ENCODE measurements at regions not wholly inside any gene's neighbourhood (a gene's known extent, or its start where the extent isn't known, plus 50 kb on each side); places are given as distances from the start of the nearest gene placed in this dataset.
A peak's percentile ranks its signal among the peaks of the same experiment; 100 is the strongest.

DNA sequence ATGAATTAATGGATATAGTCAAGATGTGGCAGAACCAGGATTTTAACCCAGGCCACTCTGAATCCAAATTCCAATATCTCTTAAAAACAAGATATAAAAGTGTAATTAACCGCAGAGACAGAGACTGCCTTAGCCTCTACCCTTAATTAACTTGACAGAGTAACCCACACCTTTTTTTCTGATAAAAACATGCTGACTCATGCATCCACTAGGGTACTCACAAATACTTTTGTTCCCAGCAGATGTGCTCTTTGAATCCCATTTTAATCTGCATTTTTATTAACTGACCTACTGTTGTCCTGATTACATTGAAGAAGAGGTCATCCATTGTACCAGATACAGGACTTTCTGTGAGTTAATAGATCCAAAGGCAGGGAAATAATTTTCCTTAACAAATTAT lies 278.3 kb downstream of the CHL1 start:
- no peak overlapping the region for H3K4me3 ChIP-seq
- DNase-seq (ENCODE audit: low read depth in 1 of 2, low spot score in 1 of 2) (no peak), FAIRE-seq (no peak), ATAC-seq (no peak)
- H3K4me1 ChIP-seq: no peaks in the 10 kb centered on the region
- H3K4me2 ChIP-seq: no peak overlapping the region
- H3K9me3 ChIP-seq: no peaks in the 10 kb centered on the region
- CTCF ChIA-PET: no interaction called here
- no peak overlapping the region for H3K27ac ChIP-seq
- TF ChIP-seq MAFK (IDR thresholded peaks at IDR 0.05; ENCODE audit: partially characterized antibody): peak; percentile 51
- TF ChIP-seq CHD2 (IDR thresholded peaks at IDR 0.05; ENCODE audit: low read length, partially characterized antibody): no peak
- POLR2A ChIA-PET: no interaction called here
- WGBS (ENCODE audit: missing lambda C conversion rate): 4% methylated on average over 1 of the region's 1 CpG

DNA sequence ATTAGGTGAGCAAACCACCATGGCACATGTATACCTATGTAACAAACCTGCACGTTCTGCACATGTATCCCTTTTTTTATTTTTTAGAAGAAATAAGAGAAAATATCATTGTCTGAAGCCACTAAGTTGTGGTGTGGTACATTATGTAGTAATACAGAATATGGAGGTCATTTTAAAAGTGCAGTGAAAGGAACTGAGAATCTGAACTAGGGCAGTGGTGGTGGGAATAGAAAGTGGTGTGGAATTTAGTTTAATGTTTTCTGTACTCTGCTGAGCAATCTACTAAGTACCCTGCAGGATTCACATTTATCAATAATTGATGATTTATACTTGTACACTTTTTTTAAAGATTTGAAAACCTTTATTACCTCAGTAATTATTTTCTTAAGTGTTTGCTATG lies 283.5 kb downstream of the CHL1 start:
- H3K27ac ChIP-seq: no peak overlapping the region
- H3K4me2 ChIP-seq: no peak overlapping the region
- WGBS (ENCODE audit: missing lambda C conversion rate): 3% methylated on average over 1 of the region's 1 CpG
- CTCF ChIA-PET: no interaction called here
- no peaks in the 10 kb centered on the region for H3K9me3 ChIP-seq
- ATAC-seq (no peak), FAIRE-seq (no peak), DNase-seq (ENCODE audit: low read depth in 1 of 2, low spot score in 1 of 2) (no peak)
- TF ChIP-seq EP300 (IDR thresholded peaks at IDR 0.05) (no peak), MAFK (IDR thresholded peaks at IDR 0.05; ENCODE audit: partially characterized antibody) (no peak), CHD2 (IDR thresholded peaks at IDR 0.05; ENCODE audit: low read length, partially characterized antibody) (no peak), RNF2 (IDR thresholded peaks at IDR 0.05; ENCODE audit: borderline replicate concordance, low read depth) (no peak), CBX8 (IDR thresholded peaks at IDR 0.05) (no peak), ZNF302 (CRISPR knock-in tag; IDR thresholded peaks at IDR 0.05) (no peak)
- TF ChIP-seq, protein P1, sequence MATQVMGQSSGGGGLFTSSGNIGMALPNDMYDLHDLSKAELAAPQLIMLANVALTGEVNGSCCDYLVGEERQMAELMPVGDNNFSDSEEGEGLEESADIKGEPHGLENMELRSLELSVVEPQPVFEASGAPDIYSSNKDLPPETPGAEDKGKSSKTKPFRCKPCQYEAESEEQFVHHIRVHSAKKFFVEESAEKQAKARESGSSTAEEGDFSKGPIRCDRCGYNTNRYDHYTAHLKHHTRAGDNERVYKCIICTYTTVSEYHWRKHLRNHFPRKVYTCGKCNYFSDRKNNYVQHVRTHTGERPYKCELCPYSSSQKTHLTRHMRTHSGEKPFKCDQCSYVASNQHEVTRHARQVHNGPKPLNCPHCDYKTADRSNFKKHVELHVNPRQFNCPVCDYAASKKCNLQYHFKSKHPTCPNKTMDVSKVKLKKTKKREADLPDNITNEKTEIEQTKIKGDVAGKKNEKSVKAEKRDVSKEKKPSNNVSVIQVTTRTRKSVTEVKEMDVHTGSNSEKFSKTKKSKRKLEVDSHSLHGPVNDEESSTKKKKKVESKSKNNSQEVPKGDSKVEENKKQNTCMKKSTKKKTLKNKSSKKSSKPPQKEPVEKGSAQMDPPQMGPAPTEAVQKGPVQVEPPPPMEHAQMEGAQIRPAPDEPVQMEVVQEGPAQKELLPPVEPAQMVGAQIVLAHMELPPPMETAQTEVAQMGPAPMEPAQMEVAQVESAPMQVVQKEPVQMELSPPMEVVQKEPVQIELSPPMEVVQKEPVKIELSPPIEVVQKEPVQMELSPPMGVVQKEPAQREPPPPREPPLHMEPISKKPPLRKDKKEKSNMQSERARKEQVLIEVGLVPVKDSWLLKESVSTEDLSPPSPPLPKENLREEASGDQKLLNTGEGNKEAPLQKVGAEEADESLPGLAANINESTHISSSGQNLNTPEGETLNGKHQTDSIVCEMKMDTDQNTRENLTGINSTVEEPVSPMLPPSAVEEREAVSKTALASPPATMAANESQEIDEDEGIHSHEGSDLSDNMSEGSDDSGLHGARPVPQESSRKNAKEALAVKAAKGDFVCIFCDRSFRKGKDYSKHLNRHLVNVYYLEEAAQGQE (IDR thresholded peaks at IDR 0.05): no peak
- TF ChIP-seq, protein P2, sequence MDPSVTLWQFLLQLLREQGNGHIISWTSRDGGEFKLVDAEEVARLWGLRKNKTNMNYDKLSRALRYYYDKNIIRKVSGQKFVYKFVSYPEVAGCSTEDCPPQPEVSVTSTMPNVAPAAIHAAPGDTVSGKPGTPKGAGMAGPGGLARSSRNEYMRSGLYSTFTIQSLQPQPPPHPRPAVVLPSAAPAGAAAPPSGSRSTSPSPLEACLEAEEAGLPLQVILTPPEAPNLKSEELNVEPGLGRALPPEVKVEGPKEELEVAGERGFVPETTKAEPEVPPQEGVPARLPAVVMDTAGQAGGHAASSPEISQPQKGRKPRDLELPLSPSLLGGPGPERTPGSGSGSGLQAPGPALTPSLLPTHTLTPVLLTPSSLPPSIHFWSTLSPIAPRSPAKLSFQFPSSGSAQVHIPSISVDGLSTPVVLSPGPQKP (IDR thresholded peaks at IDR 0.05; ENCODE audit: low read depth, low read length): no peak
- POLR2A ChIA-PET: no interaction called here
- H3K4me1 ChIP-seq: no peaks in the 10 kb centered on the region
- H3K4me3 ChIP-seq: no peak overlapping the region

DNA sequence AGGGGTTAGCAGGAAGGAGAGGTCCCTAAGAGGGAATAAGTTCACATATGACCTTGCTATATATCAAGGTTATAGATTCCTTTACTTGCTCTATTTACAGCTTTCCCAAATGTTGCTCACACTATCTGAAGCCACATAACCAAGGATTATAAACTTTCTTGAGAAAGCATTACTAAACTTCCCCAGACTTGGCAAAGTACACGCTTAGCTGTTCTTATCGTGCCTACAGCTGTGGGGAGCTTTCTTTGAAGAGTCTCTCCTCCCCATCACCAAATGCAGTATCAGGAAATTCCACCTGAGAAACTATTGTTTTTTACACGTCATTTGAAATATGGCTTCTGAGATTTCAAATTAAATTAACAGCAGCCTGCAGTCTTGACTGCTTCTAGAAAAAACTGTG lies 284.5 kb downstream of the CHL1 start:
- 0% methylated on average over 3 of the region's 3 CpGs for WGBS (ENCODE audit: missing lambda C conversion rate)
- ATAC-seq (no peak), FAIRE-seq (no peak), DNase-seq (ENCODE audit: low read depth in 1 of 2, low spot score in 1 of 2) (no peak)
- CTCF ChIA-PET: no interaction called here
- TF ChIP-seq MAZ (IDR thresholded peaks at IDR 0.05; ENCODE audit: borderline replicate concordance, low read depth, low read length) (no peak), RARB (CRISPR knock-in tag; IDR thresholded peaks at IDR 0.05) (no peak), SMC3 (IDR thresholded peaks at IDR 0.05) (no peak), ZC3H11A (IDR thresholded peaks at IDR 0.05) (no peak), POLR2AphosphoS2 (conservative IDR thresholded peaks at IDR 0.05; ENCODE audit: low read length) (no peak), FOXS1 (CRISPR knock-in tag; IDR thresholded peaks at IDR 0.05) (no peak), TP53 (CRISPR knock-in tag; IDR thresholded peaks at IDR 0.05) (no peak), KDM5A (IDR thresholded peaks at IDR 0.05) (no peak), RAD21 (conservative IDR thresholded peaks at IDR 0.05 in 1 of 2, IDR thresholded peaks at IDR 0.05 in 1 of 2) (no peak)
- TF ChIP-seq, protein P2 (IDR thresholded peaks at IDR 0.05; ENCODE audit: low read depth, low read length): no peak
- TF ChIP-seq, protein P3, sequence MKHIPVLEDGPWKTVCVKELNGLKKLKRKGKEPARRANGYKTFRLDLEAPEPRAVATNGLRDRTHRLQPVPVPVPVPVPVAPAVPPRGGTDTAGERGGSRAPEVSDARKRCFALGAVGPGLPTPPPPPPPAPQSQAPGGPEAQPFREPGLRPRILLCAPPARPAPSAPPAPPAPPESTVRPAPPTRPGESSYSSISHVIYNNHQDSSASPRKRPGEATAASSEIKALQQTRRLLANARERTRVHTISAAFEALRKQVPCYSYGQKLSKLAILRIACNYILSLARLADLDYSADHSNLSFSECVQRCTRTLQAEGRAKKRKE (CRISPR knock-in tag; IDR thresholded peaks at IDR 0.05; ENCODE audit: low read depth): no peak
- Histone ChIP-seq H3K4me2 (no peak overlapping the region), H3K4me1 (no peaks in the 10 kb centered on the region), H3K9me3 (no peaks in the 10 kb centered on the region), H3K27ac (no peak overlapping the region), H3K4me3 (no peak overlapping the region)
- POLR2A ChIA-PET: no interaction called here
